GM12878 (cell line): ENCODE measurements at regions not wholly inside any gene's neighbourhood (a gene's known extent, or its start where the extent isn't known, plus 50 kb on each side); places are given as distances from the start of the nearest gene placed in this dataset.

ENCODE experiments used
- CEBPZ ChIP-seq: fragments of 150-350 bp; IDR thresholded peaks from 2 replicates; pipeline ENCODE4 v1.6.1; 2016; ENCODE audit warnings: low read depth, low read length
- CREB1 ChIP-seq: IDR thresholded peaks from 2 replicates; pipeline ENCODE4 v1.6.1; 2012; ENCODE audit warnings: low read depth, mild to moderate bottlenecking, inconsistent platforms
- MYB ChIP-seq: fragments of 150-350 bp; IDR thresholded peaks from 2 replicates; pipeline ENCODE4 v1.6.1; 2014; ENCODE audit warnings: mild to moderate bottlenecking, low read depth, low read length, borderline replicate concordance
- MYC ChIP-seq: IDR thresholded peaks from 2 replicates; pipeline ENCODE4 v1.6.1; 2011; ENCODE audit warnings: mild to moderate bottlenecking, low read length, moderate library complexity, inconsistent platforms; ENCODE audit not compliant: insufficient read depth, insufficient replicate concordance, insufficient read length, severe bottlenecking
- SUZ12 ChIP-seq: fragments of 200-600 bp; sonication (generic); IDR thresholded peaks from one replicate; pipeline ENCODE4 v1.6.1; 2018; ENCODE audit warnings: antibody characterized with exemption, mild to moderate bottlenecking; ENCODE audit not compliant: unreplicated experiment
- TF ChIP-seq, protein P1 (sequence below): fragments of 450-650 bp; IDR thresholded peaks from 2 replicates; pipeline ENCODE4 v1.6.1; 2017; ENCODE audit warnings: mild to moderate bottlenecking
- TF ChIP-seq, protein P2 (sequence below): fragments of 450-650 bp; IDR thresholded peaks from 2 replicates; pipeline ENCODE4 v1.6.1; 2016; ENCODE audit warnings: mild to moderate bottlenecking

DNA sequence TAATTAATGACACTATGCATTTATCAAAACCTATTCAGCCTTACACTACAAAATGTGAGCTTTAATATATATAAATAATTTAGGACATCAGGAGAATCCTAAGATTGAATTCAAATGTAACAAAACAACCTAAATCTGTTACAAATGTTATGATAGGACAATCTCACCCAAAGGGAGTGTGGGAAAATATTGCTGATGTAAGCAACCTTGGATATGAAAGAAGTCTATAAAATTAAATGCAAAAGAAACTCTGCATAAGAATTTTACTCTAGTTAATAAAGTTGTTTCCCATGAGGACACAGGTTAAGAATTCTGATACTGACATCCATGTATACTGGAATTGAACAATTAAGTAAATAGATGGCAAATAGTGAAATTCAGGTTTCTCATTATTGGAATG is 424.5 kb upstream of the MON1B start (continued):
- TF ChIP-seq, protein P1, sequence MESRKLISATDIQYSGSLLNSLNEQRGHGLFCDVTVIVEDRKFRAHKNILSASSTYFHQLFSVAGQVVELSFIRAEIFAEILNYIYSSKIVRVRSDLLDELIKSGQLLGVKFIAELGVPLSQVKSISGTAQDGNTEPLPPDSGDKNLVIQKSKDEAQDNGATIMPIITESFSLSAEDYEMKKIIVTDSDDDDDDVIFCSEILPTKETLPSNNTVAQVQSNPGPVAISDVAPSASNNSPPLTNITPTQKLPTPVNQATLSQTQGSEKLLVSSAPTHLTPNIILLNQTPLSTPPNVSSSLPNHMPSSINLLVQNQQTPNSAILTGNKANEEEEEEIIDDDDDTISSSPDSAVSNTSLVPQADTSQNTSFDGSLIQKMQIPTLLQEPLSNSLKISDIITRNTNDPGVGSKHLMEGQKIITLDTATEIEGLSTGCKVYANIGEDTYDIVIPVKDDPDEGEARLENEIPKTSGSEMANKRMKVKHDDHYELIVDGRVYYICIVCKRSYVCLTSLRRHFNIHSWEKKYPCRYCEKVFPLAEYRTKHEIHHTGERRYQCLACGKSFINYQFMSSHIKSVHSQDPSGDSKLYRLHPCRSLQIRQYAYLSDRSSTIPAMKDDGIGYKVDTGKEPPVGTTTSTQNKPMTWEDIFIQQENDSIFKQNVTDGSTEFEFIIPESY, result no peak
- TF ChIP-seq, protein P2, sequence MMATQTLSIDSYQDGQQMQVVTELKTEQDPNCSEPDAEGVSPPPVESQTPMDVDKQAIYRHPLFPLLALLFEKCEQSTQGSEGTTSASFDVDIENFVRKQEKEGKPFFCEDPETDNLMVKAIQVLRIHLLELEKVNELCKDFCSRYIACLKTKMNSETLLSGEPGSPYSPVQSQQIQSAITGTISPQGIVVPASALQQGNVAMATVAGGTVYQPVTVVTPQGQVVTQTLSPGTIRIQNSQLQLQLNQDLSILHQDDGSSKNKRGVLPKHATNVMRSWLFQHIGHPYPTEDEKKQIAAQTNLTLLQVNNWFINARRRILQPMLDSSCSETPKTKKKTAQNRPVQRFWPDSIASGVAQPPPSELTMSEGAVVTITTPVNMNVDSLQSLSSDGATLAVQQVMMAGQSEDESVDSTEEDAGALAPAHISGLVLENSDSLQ, result no peak
- TF ChIP-seq CREB1 (no peak), SUZ12 (no peak), MYC (no peak), CEBPZ (no peak), MYB (no peak)
